ENCODE measurements at regions not wholly inside any gene's neighbourhood (a gene's known extent, or its start where the extent isn't known, plus 50 kb on each side); places are given as distances from the start of the nearest gene placed in this dataset.

GRCh38 chr6:51250317-51250716 lies 431.6 kb downstream of the TFAP2B start:
- no peak for TF ChIP-seq POLR2A (IDR thresholded peaks at IDR 0.05; ENCODE audit: low read length)
- no peak for TF ChIP-seq GATA1 (IDR thresholded peaks at IDR 0.05; ENCODE audit: low read depth, low read length)

Measured in erythroblast (primary cell).